Brain microvascular endothelial cell (primary cell): ENCODE measurements at regions not wholly inside any gene's neighbourhood (a gene's known extent, or its start where the extent isn't known, plus 50 kb on each side); places are given as distances from the start of the nearest gene placed in this dataset.

Experiments used
- DNase-seq: peaks from one replicate; pipeline ENCODE4 v3.0.0-alpha.2; 2020
- H3K27ac ChIP-seq: fragments of 250-450 bp; sonication (Bioruptor Pico); 2 replicates; pipeline ENCODE4 v1.5.1; 2020; ENCODE audit warnings: mild to moderate bottlenecking, moderate library complexity
- H3K27me3 ChIP-seq: fragments of 250-450 bp; sonication (Bioruptor Pico); replicated peaks from 2 replicates; pipeline ENCODE4 v1.5.1; 2020; ENCODE audit warnings: mild to moderate bottlenecking
- H3K36me3 ChIP-seq: fragments of 250-450 bp; sonication (Bioruptor Pico); replicated peaks from 2 replicates; pipeline ENCODE4 v1.5.1; 2020; ENCODE audit warnings: mild to moderate bottlenecking
- H3K4me3 ChIP-seq: 2 replicates; pipeline ENCODE4 v1.5.1; 2011; ENCODE audit warnings: low read depth, mild to moderate bottlenecking, control low read depth, low read length, moderate library complexity
- in situ Hi-C: cut with HindIII; loops from 2 replicates; pipeline ENCODE4 v1.10.0; 2017; ENCODE audit warnings: low sequenced_read_pairs, low pct_ligation_motif_present
- TF ChIP-seq, protein P1 (sequence below): IDR thresholded peaks from 2 replicates; pipeline ENCODE4 v1.5.1; 2011; ENCODE audit warnings: low read depth, mild to moderate bottlenecking, moderate library complexity, low read length, control low read depth, inconsistent platforms; ENCODE audit errors: missing control alignments

DNA sequence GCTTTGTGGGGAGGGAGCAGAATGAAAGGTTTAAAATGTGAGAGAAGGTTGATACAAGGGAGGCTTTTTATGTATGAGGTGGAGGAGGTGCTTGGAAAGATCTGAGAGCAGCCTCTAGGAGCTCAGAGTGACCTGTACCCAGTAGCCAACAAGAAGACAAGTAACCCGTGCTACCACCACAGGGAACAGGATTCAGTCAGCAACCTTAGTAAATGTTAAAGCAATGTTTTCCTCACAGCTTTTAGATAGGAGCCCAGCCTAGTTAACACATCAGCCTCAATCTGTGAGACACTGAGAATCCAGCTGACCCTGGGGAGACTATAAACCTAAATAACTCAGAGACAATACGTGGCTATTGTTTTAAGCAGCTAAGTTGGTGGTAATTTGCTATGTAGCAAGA is 194.9 kb upstream of the NT5C1B start:
- Histone ChIP-seq H3K27ac (no peak overlapping the region), H3K4me3 (no peak overlapping the region), H3K27me3 (no peaks in the 10 kb centered on the region), H3K36me3 (no peaks in the 10 kb centered on the region)
- no peak for DNase-seq
- in situ Hi-C loops, result no loop called here
- TF ChIP-seq, protein P1, sequence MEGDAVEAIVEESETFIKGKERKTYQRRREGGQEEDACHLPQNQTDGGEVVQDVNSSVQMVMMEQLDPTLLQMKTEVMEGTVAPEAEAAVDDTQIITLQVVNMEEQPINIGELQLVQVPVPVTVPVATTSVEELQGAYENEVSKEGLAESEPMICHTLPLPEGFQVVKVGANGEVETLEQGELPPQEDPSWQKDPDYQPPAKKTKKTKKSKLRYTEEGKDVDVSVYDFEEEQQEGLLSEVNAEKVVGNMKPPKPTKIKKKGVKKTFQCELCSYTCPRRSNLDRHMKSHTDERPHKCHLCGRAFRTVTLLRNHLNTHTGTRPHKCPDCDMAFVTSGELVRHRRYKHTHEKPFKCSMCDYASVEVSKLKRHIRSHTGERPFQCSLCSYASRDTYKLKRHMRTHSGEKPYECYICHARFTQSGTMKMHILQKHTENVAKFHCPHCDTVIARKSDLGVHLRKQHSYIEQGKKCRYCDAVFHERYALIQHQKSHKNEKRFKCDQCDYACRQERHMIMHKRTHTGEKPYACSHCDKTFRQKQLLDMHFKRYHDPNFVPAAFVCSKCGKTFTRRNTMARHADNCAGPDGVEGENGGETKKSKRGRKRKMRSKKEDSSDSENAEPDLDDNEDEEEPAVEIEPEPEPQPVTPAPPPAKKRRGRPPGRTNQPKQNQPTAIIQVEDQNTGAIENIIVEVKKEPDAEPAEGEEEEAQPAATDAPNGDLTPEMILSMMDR, result no peak

GRCh38 chr2:18781541-18782280 is 192.3 kb upstream of the NT5C1B start:
- DNase-seq, result no peak
- in situ Hi-C loops, result no loop called here
- TF ChIP-seq, protein P1, result no peak
- H3K4me3 ChIP-seq, result no peak overlapping the region
- no peaks in the 10 kb centered on the region for H3K27me3 ChIP-seq
- H3K27ac ChIP-seq, result peak overlapping the region; percentile 1
- no peaks in the 10 kb centered on the region for H3K36me3 ChIP-seq

GRCh38 chr2:18777250-18777812 is 188.0 kb upstream of the NT5C1B start:
- in situ Hi-C loops, result no loop called here
- Histone ChIP-seq H3K4me3 (no peak overlapping the region), H3K36me3 (no peaks in the 10 kb centered on the region), H3K27ac (no peak overlapping the region), H3K27me3 (no peaks in the 10 kb centered on the region)
- DNase-seq, result no peak
- TF ChIP-seq, protein P1, result no peak

- Histone ChIP-seq H3K27me3 (no peaks in the 10 kb centered on the region), H3K27ac (no peak overlapping the region), H3K4me3 (no peak overlapping the region), H3K36me3 (no peaks in the 10 kb centered on the region)
- in situ Hi-C loops, result no loop called here
- DNase-seq, result no peak
- TF ChIP-seq, protein P1, result no peak
Observed at GRCh38 chr2:18771212-18771611, 181.8 kb upstream of the NT5C1B start.

DNA sequence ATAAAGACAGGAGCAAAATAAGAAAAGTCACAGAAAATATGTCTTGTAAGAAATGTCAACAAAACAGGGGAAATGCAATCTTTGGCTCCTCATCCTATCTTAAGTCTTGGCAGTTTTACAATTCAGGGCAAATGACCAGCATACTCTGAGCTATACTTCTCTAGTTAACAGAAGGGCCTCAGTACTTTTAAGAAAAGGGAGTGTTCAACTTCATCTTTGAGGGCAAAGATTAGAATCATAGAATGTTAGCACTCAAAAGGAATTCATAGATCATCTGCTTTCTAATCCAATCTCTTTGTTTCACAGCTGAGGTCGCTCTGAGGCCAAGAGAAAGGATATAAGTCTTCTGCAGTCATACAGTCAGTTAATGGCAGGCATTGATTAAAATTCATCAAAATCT is 174.0 kb upstream of the NT5C1B start:
- TF ChIP-seq, protein P1, result no peak
- no peaks in the 10 kb centered on the region for H3K27me3 ChIP-seq
- H3K27ac ChIP-seq, result peak overlapping the region; percentile 43
- no peaks in the 10 kb centered on the region for H3K36me3 ChIP-seq
- in situ Hi-C loops, result no loop called here
- DNase-seq, result peak; percentile 50
- H3K4me3 ChIP-seq, result no peak overlapping the region
